Effector memory CD4-positive, alpha-beta T cell (primary cell): ENCODE measurements at regions not wholly inside any gene's neighbourhood (a gene's known extent, or its start where the extent isn't known, plus 50 kb on each side); places are given as distances from the start of the nearest gene placed in this dataset.

Source experiments
- DNase-seq, 3 donors: peaks; one replicate each; pipeline ENCODE4 v3.0.0-alpha.2; 2020
- H3K27ac ChIP-seq: 2 replicates; pipeline ENCODE4 v1.7.0; 2013; ENCODE audit warnings: mild to moderate bottlenecking, low read length, moderate library complexity; ENCODE audit not compliant: insufficient read depth, poor library complexity, severe bottlenecking
- H3K27me3 ChIP-seq: replicated peaks from 2 replicates; pipeline ENCODE4 v1.7.0; 2013; ENCODE audit warnings: mild to moderate bottlenecking, low read length; ENCODE audit not compliant: insufficient read depth, control insufficient read depth, poor library complexity, severe bottlenecking
- H3K36me3 ChIP-seq: 2 replicates; pipeline ENCODE4 v1.7.0; 2013; ENCODE audit warnings: mild to moderate bottlenecking, low read length, moderate library complexity; ENCODE audit not compliant: control insufficient read depth, insufficient read depth
- H3K4me1 ChIP-seq: 2 replicates; pipeline ENCODE4 v1.7.0; 2013; ENCODE audit warnings: low read length, mild to moderate bottlenecking; ENCODE audit not compliant: control insufficient read depth, insufficient read depth, poor library complexity, severe bottlenecking
- H3K4me3 ChIP-seq: 2 replicates; pipeline ENCODE4 v1.7.0; 2013; ENCODE audit warnings: low read length, low read depth, mild to moderate bottlenecking; ENCODE audit not compliant: insufficient read depth, poor library complexity, severe bottlenecking
- H3K9me3 ChIP-seq: 2 replicates; pipeline ENCODE4 v1.7.0; 2013; ENCODE audit warnings: mild to moderate bottlenecking, low read length, moderate library complexity; ENCODE audit not compliant: control insufficient read depth

DNA sequence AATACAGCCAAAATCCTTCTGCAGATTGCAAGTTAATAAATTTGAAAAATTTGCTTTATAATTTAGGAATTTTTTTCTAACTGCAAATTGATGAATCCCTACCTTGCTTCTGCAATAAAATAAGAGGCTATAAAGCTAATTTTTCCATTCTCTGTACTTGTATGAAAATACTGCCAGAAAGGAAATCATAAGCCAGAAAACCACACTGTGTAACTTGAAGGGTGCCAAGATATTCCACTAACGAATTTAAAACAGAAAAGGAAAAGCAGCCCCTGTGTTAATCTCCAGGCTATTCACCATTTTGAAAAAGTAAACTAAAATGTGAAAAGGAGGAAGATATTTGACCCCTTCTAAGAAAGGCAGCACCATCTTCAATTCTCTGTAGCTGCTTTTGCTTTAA is 557.9 kb upstream of the ZNF385D start:
- Histone ChIP-seq H3K4me3 (no peak overlapping the region), H3K4me1 (no peaks in the 10 kb centered on the region), H3K27me3 (no peaks in the 10 kb centered on the region), H3K36me3 (no peaks in the 10 kb centered on the region), H3K9me3 (no peaks in the 10 kb centered on the region), H3K27ac (no peak overlapping the region)
- no peak for DNase-seq

DNA sequence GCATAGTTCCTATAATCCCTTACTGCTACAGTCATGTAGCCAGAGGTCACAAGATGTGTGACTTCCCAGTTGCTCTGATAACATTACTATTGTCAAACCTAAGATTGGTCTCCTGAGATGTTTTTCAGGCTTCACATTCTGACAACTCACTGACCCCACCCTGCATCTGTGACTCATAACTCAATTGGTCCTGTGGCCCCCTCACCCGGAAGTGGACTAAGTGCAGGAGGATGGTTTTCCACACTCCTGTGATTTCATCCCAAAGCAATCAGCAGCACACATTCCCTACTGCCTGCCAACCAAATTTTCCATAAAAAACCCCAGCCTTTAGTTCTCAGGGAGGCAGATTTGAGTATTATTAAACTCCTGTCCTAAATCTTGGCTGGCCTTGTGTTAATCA is 564.9 kb upstream of the ZNF385D start:
- no peaks in the 10 kb centered on the region for H3K9me3 ChIP-seq
- no peak for DNase-seq
- H3K27me3 ChIP-seq, result no peaks in the 10 kb centered on the region
- H3K36me3 ChIP-seq, result no peaks in the 10 kb centered on the region
- H3K4me1 ChIP-seq, result no peaks in the 10 kb centered on the region
- H3K4me3 ChIP-seq, result no peak overlapping the region
- H3K27ac ChIP-seq, result no peak overlapping the region

DNA sequence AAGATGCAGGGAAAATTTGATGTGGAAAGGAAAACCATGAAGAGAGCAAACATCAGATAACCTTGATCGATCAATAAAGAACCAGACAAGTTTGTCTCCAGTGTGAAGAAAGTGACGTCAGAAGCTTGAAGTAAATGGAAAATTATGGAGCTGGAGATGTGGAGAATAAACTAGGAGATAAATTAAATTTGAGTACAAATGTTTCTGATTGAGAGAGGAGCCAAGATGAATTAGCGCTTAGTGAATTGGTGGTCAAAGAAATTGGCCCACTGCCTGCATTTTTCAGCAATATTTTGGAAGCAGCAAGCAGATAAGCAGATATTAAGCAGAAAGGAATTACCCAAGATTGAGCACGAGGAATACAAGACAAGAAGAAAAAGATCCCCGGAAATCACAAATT is 567.3 kb upstream of the ZNF385D start:
- no peak for DNase-seq
- H3K4me3 ChIP-seq, result no peak overlapping the region

DNA sequence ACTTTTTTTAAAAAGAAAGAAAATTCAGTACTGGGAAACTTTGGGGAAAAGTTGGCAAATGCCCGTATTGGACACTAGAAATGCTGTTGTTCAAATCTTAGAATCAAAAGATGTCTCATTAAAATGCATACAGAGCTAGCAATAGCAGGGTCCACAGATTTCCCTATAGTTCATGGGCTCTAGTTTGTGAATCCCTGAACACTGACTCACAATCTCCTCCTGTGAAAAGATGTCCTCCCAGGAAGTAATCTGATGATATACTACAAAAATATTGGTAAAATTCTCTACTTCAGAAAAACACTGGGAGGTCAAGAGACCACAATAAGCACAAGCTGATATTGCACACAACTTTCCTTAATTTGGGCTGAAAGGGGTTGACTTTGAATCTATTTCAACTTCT is 568.4 kb upstream of the ZNF385D start:
- no peak for DNase-seq
- Histone ChIP-seq H3K9me3 (no peaks in the 10 kb centered on the region), H3K27ac (no peak overlapping the region), H3K27me3 (no peaks in the 10 kb centered on the region), H3K36me3 (no peaks in the 10 kb centered on the region), H3K4me3 (no peak overlapping the region), H3K4me1 (no peaks in the 10 kb centered on the region)

More for the DNA sequence above, 567.3 kb upstream of the ZNF385D start:
- Histone ChIP-seq H3K36me3 (no peaks in the 10 kb centered on the region), H3K9me3 (no peaks in the 10 kb centered on the region), H3K4me1 (no peaks in the 10 kb centered on the region), H3K27ac (no peak overlapping the region), H3K27me3 (no peaks in the 10 kb centered on the region)

DNA sequence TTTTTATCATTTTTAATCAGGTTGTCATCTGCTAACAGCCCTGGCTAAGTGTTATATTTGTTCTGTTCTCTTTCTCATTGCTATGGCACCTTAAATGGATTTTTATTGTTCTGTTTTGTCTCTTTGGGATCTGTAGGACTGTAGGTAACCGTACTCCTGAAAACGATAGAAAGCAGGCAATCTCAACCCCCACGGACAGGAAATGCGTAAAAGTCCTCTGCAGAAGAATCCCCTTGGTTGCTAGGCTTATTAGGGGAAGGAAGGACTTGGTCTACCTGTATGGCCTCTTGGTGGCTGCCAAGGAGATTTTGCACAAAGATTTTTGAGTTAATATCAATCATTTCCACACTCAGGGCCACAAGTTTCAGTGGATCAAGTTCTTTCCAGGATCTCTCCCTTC is 571.9 kb upstream of the ZNF385D start:
- Histone ChIP-seq H3K27ac (no peak overlapping the region), H3K4me1 (no peaks in the 10 kb centered on the region), H3K36me3 (no peaks in the 10 kb centered on the region), H3K9me3 (no peaks in the 10 kb centered on the region), H3K4me3 (no peak overlapping the region), H3K27me3 (no peaks in the 10 kb centered on the region)
- no peak for DNase-seq

DNA sequence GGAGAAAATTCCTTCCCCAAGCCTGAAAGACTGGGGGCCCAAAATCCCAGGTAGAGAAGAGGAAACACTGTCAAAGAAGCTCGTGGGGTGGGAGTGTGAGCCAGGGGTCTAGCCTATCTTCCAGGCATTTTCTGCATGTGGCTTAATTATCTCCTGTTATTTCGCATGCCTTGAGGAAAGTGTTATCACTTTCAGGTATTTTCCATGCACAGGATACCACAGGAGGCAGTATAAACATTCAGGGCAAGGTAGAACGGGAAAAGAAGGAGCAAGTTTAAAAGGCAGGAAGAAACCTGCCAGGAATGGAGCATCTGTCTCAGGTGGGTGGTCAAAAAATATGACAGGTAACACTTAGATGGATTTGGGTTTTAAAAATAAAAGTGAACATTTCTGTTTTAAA is 575.3 kb upstream of the ZNF385D start:
- H3K27ac ChIP-seq, result no peak overlapping the region
- no peaks in the 10 kb centered on the region for H3K9me3 ChIP-seq
- no peak overlapping the region for H3K4me3 ChIP-seq
- no peaks in the 10 kb centered on the region for H3K4me1 ChIP-seq
- DNase-seq, result no peak
- no peaks in the 10 kb centered on the region for H3K36me3 ChIP-seq
- no peaks in the 10 kb centered on the region for H3K27me3 ChIP-seq

DNA sequence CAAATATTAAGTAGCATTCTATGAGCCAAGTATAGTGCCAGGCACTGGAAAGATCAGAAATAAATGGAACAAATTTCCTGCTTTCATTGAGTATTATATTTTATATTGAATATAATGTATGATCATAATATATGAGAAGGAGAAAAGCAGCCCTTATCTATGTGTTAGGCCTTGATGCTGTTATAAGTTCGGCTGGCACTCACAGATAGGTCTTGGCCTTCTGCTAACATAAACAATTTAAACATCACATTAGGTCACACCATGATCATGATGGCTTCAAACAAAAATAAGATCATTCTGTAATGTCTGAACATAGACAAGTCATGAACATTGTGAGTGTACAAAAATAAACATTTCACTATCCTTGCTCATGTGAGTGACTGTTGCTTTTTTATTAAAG is 584.0 kb upstream of the ZNF385D start:
- no peak for DNase-seq
- Histone ChIP-seq H3K27me3 (no peaks in the 10 kb centered on the region), H3K27ac (no peak overlapping the region), H3K4me1 (no peaks in the 10 kb centered on the region), H3K4me3 (no peak overlapping the region), H3K9me3 (no peaks in the 10 kb centered on the region), H3K36me3 (no peaks in the 10 kb centered on the region)

DNA sequence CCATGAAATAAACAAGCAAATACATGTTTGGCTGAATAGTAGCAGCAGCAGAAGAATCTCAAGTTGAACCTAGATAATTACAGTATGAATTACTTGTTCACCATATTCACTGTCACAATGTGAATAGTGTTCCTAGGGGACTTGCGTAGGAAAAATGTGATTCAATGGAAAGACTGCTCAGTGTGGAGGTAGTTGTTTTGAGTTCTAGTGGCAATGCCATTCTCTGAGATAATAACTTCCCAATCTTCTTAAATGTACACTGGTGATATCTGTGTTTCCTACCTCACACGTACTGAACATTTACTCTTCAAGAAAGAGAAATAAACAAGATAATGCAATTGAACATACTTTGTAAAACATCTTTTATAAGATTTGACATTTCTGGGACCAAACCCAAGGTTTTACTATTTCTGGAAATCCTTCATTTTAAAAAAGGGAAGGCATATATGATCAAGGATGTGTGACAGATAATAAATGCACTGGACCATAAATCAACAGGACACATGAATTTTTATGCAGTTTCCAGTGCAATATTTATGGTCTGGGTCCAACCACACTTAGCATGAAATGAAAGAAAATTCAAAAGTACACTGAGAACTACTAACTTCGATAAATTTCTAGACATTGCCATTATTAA is 598.3 kb upstream of the ZNF385D start:
- Histone ChIP-seq H3K27me3 (no peaks in the 10 kb centered on the region), H3K36me3 (no peaks in the 10 kb centered on the region), H3K9me3 (no peaks in the 10 kb centered on the region), H3K4me3 (no peak overlapping the region), H3K27ac (no peak overlapping the region), H3K4me1 (no peaks in the 10 kb centered on the region)
- DNase-seq, result no peak

DNA sequence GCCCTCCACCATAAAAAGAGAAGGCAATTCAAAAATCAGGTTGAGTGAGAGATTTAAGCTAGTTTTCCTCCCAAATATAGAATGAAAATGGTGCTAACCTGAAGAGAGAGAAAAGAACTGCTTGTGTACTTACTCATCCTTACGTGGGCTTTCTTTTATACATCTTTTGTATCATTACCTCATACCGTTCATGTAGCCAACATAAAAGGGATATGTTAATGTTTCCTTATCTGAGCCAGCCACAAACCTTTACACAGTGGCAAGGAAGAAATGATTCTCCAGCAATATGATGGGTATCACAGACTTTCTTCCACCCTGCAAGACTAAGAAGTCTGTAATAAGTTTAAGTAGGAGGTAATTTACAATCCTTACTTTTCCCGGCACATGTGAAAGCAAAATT is 600.8 kb upstream of the ZNF385D start:
- H3K4me3 ChIP-seq, result no peak overlapping the region
- no peak overlapping the region for H3K27ac ChIP-seq
- no peaks in the 10 kb centered on the region for H3K9me3 ChIP-seq
- no peaks in the 10 kb centered on the region for H3K36me3 ChIP-seq
- no peaks in the 10 kb centered on the region for H3K27me3 ChIP-seq
- no peaks in the 10 kb centered on the region for H3K4me1 ChIP-seq
- DNase-seq, result no peak

DNA sequence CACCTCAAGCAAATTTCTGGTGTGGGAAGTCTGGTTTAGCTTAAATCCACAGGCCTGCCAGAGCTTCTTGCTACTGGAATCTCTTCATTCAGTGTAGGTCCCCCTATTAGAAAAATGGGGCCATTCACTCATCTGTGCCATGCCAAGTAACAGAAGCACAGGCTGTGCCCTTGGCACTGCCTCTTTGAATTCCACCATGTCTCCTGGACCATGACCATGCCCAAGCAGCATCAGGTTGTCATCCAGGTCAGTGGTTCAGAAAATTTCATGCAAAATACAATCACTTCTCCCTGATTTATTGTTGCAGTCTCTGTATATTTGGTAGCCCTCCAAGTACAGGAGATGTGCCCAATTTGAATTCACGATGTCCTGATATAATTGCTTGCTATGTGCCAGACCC is 602.1 kb upstream of the ZNF385D start:
- no peaks in the 10 kb centered on the region for H3K4me1 ChIP-seq
- no peak overlapping the region for H3K27ac ChIP-seq
- no peak overlapping the region for H3K4me3 ChIP-seq
- H3K9me3 ChIP-seq, result no peaks in the 10 kb centered on the region
- no peak for DNase-seq
- H3K27me3 ChIP-seq, result no peaks in the 10 kb centered on the region
- H3K36me3 ChIP-seq, result no peaks in the 10 kb centered on the region
